ENCODE measurements at regions not wholly inside any gene's neighbourhood (a gene's known extent, or its start where the extent isn't known, plus 50 kb on each side); places are given as distances from the start of the nearest gene placed in this dataset.

DNA sequence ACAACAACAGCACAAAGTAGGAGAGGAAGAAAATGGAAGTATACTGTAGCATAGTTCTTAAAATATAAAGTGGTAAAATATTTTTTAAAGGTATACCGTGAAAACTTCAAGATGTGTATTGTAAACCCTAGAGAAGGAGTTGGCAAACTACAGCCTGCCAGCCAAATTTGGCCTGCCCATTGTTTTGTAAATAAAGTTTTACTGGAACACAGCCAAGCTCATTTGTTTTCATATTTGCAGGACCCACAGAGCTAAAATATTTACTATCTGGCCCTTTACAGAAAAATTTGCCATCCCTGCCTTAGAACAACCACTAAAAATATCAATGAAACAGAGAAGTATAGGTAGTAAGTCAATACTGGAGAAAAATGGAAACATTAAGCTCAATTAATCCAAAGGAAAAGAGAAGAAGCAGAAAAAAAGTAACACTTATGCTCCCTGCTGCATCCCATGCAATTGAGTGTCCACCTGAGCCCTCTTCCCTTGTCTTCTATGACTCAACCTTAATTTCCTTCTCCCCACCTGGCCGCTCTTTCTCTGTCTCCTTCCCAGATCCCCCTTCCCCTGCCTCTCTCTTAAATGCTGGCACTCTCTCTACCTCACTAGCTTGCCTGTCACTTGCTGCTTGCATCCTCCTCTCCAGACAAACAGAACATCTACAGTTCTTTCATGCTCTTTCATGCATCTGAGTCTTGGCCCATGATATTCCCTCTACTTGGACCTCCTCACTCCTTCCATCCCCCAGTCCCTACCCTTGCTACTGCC lies 50.6 kb upstream of the FER start:
- TF ChIP-seq EZH2 (optimal IDR thresholded peaks at IDR 0.05; ENCODE audit: low read depth, low read length) = no peak
- no peak for TF ChIP-seq EZH2phosphoT487 (IDR thresholded peaks at IDR 0.05; ENCODE audit: low read length)
